GM11168 (cell line): ENCODE measurements at regions not wholly inside any gene's neighbourhood (a gene's known extent, or its start where the extent isn't known, plus 50 kb on each side); places are given as distances from the start of the nearest gene placed in this dataset.

Experiments used
- in situ Hi-C: fragments of 300-500 bp; cut with MboI; formaldehyde crosslinking; loops from one replicate; pipeline ENCODE4 v1.12.0; 2022; ENCODE audit warnings: low sequenced_read_pairs; ENCODE audit not compliant: unreplicated experiment

GRCh38 chr3:69452295-69452694, 66.4 kb upstream of the FRMD4B start:
- in situ Hi-C loops: no loop called here

DNA sequence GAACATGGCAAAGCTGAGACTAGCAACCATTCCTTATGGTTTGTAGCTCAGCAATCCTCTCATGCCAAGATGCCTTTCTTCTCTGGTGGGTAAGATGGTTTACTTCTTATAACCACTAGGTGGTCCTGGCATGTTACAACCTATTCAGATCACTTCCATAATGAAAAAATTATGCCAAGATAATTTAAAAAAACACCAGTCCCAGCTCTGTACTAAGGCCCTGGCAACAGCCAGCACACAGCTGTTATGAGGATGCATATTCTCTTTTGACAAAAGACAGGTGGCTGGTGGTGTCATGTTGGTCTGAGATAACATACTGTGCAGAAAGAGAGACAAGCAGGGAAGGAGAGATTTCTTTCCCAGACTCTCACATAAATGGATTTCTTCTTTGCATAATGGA, 65.7 kb upstream of the FRMD4B start:
- in situ Hi-C loops: no loop called here

GRCh38 chr3:69448877-69449276, 63.0 kb upstream of the FRMD4B start:
- in situ Hi-C loops: no loop called here

DNA sequence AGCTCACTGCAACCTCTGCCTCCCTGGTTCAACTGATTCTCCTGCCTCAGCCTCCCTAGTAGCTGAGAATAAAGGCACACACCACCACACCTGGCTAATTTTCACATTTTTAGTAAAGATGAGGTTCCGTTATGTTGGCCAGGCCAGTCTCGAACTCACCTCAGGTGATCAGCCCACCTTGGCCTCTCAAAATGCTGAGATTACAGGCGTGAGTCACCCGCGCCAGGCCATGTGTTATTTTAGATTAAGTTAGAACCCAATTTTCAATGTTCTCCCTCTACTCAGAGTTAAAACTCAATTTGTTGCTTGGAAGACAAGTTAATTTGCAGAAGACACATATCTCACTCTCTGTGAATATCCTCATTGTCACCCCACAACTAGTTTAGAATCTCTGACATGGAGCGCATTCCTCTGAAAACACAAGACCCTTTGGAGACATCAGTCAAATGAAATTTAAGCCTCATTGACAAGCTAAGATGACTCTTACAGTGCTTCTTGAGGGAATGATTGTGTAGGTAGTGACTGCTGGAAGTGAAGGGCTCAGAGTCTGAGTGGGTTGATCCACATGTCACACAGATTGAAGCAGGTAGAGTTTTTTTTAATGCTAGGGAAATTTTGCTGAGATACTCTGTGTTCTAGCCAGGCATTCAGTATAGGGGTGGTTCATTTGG, 60.6 kb upstream of the FRMD4B start:
- in situ Hi-C loops: no loop called here

- in situ Hi-C loops: no loop called here
These were observed 59.6 kb upstream of the FRMD4B start for GRCh38 chr3:69445498-69445897.

DNA sequence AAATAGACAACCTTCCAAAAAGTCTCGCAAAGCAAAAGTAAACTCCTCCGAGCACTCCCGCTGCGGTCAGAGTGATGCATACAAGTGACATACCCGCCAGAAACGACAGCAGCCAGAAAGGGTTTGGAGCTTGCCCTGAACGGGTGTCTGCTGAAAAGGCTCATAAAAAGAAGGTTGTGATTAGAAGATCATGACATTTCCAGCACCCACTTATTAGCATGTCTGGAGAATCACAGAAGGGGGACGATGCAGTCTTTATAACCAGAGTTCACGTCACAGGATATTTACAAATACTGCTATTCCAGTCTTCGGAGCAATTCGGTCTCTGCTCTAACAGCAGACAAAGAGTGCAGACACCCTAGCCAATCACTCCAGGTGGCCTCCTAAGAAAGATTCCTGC, 59.1 kb upstream of the FRMD4B start:
- in situ Hi-C loops: no loop called here

DNA sequence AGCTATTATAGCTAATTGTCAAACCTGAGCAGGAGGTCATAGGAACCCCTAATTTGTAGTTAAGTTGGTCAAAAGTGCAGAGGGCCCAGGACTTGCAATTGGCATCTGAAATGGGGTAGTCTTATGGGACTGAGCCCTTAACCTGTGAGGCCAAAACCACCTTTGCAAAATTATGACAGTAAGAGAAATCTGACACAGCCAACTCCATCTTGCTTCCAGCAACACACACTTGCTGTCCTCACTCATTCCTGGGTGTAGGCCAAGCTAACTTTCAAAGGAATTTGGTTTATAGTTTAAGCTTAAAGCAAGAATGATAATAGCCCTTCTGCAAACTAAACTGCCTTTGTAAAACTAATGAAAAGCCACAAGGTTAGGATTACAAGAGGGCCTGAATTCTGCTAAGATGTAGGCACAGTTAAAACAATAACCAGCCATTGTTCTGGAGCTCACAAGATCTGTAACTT, 57.6 kb upstream of the FRMD4B start:
- in situ Hi-C loops: no loop called here

- in situ Hi-C loops: no loop called here
These were observed 57.0 kb upstream of the FRMD4B start for GRCh38 chr3:69442771-69443311.

GRCh38 chr3:69441732-69442131, 55.8 kb upstream of the FRMD4B start:
- in situ Hi-C loops: no loop called here

GRCh38 chr3:69441040-69441439, 55.2 kb upstream of the FRMD4B start:
- in situ Hi-C loops: no loop called here

GRCh38 chr3:69439643-69440270, 53.9 kb upstream of the FRMD4B start:
- in situ Hi-C loops: no loop called here

GRCh38 chr3:69438476-69438875, 52.6 kb upstream of the FRMD4B start:
- in situ Hi-C loops: no loop called here

DNA sequence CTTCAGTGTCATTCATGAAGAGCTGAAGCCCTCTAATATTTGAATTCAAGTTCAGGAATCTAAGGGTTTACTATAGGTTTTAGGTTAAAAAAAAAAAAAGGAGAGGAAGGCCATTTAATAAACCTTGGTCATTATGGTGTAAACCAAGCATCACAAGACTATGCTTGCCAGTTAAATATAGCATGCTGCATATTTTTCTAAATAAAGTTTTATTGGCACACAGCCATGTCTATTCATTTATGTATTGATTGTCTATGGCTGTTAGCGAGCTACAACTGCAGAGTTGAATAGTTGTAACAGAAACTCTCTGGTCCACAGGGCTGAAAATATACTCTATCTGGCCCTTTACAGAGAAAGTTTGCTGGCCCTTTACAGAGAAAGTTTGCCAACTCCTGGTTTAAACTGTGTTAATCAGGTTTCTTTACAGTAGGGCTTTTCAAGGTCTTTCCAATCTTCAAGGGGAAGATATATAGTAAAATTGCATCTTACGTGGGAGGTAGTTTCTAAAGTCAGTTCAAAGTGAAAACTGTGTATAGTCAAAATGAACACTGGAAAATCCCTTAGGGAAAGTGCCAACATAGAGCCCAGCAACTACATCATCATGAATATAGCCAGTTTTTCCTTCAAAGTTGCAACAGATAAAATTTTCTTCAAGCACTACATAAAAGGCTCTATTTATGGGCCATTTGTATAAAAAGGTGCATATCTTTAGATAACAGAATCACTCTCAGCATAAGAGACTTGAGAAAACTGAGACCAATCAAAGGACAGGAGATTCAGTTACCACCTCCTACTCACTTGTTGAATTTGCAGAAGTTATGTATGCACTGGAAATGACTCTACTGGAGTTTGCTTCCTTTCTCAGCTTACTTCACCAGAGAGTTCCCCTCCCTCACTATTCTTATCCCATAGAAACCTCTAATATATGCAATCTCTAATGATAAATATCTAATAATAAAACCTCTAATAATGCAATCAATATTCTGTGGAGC, 49.7 kb upstream of the FRMD4B start:
- in situ Hi-C loops: no loop called here
